Fibroblast of skin of left biceps (primary cell): ENCODE measurements at regions not wholly inside any gene's neighbourhood (a gene's known extent, or its start where the extent isn't known, plus 50 kb on each side); places are given as distances from the start of the nearest gene placed in this dataset.
"Not testable (repeated sequence)": the region's sequence is repeated elsewhere in the genome, so short reads cannot be mapped to it uniquely, and the experiment has no call there.

Experiments used
- DNase-seq, 2 experiments: peaks; one replicate each; pipeline ENCODE4 v3.0.0-alpha.2; 2013; ENCODE audit warnings: low read depth in 2 of 2

GRCh38 chr16:9630985-9631384, 539.5 kb downstream of the HAPSTR1 start:
- no peak for DNase-seq

GRCh38 chr16:9633844-9634243, 542.4 kb downstream of the HAPSTR1 start:
- DNase-seq = no peak

GRCh38 chr16:9635150-9635720, 543.8 kb downstream of the HAPSTR1 start:
- not testable (repeated sequence) for DNase-seq

GRCh38 chr16:9644258-9644657, 538.0 kb downstream of the GRIN2A start:
- no peak for DNase-seq

- no peak for DNase-seq
These were observed 536.3 kb downstream of the GRIN2A start for GRCh38 chr16:9645911-9646310.

- DNase-seq = peak in 1 of 2 experiments; percentile 1
These were observed 534.1 kb downstream of the GRIN2A start for GRCh38 chr16:9647981-9648701.

GRCh38 chr16:9650284-9650683, 531.9 kb downstream of the GRIN2A start:
- DNase-seq = no peak

GRCh38 chr16:9655051-9655450, 527.2 kb downstream of the GRIN2A start:
- DNase-seq = no peak

GRCh38 chr16:9657641-9658040, 524.6 kb downstream of the GRIN2A start:
- no peak for DNase-seq

- DNase-seq = no peak
These were observed 524.1 kb downstream of the GRIN2A start for GRCh38 chr16:9658164-9658563.

- DNase-seq = no peak
These were observed 523.6 kb downstream of the GRIN2A start for GRCh38 chr16:9658586-9658985.

- no peak for DNase-seq
These were observed 521.3 kb downstream of the GRIN2A start for GRCh38 chr16:9660898-9661297.

GRCh38 chr16:9661336-9662017, 520.8 kb downstream of the GRIN2A start:
- DNase-seq = no peak

GRCh38 chr16:9663588-9663987, 518.6 kb downstream of the GRIN2A start:
- DNase-seq = no peak

- no peak for DNase-seq
These were observed 516.4 kb downstream of the GRIN2A start for GRCh38 chr16:9665851-9666271.

- no peak for DNase-seq
These were observed 515.3 kb downstream of the GRIN2A start for GRCh38 chr16:9666834-9667480.

GRCh38 chr16:9670033-9670432, 512.2 kb downstream of the GRIN2A start:
- no peak for DNase-seq

- not testable (repeated sequence) for DNase-seq
These were observed 511.6 kb downstream of the GRIN2A start for GRCh38 chr16:9670616-9671015.

- DNase-seq = not testable (repeated sequence)
These were observed 505.5 kb downstream of the GRIN2A start for GRCh38 chr16:9676560-9677300.

GRCh38 chr16:9677301-9677653, 505.0 kb downstream of the GRIN2A start:
- no peak for DNase-seq

- DNase-seq = no peak
These were observed 502.9 kb downstream of the GRIN2A start for GRCh38 chr16:9679213-9679767.
